NAMALWA (cell line): ENCODE measurements at regions not wholly inside any gene's neighbourhood (a gene's known extent, or its start where the extent isn't known, plus 50 kb on each side); places are given as distances from the start of the nearest gene placed in this dataset.

Experiments
- DNase-seq: peaks from one replicate; pipeline ENCODE4 v3.0.0-alpha.2; 2015; ENCODE audit warnings: low spot score

DNA sequence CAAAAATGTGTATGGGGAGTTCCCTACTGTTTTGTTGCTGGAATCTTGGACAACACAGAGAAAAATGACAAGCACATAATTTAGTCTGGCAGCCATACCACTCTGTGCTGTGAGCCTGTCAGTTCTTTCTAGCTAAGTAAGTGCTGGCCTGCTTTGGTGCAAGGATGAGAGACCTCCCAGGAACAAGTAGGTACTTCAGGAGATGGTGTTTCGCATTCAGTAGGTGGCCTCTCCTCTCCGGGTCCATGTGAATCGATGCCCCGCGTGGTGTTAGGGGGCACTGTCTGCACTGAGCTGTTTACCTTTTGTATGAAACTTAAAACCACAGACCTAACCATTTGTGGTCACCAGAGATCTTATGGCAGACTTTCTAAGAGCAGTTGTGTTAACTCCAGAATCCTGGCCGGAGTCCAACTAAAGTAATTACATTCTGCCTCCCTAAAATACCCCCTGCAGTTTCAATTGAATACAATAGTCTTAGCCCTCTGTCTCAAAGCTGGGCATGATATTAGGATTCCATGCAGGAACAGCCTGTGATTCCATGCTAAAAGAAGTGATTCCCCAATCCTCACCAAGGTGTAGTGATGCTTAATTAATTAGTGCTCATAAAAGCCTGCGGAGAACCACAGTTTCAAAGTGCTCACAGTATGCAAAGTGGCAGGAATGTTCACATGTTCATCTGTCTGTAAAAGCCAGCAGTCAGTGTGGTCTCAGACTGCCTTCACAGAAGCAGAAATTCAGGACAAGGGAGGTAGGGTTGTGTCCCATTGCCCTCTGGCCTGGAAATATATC, 64.2 kb downstream of the LLPH start:
- DNase-seq: peak; percentile 54

DNA sequence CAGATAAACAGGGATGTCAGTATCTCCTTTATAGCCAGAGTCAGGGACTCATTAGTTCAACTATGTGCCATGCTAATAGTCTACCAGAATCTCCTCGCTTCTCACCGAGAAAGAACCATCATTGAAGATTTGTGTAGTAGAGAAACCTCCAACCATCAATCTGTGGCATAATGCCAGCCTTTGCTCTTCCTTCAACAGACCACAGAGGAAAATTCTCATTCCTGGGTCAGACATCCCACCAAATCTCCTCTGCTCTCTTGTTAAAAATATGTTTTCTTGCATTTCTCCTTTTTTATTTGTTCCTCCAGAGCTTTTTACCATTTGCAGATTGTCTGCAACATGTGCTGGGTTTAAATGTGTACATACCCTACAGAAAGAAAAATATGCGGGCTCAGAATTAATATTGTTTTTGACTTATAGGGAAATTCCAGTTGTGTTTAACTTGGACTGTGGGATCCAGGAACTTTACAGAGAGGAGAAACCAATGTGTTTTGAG, 64.9 kb downstream of the LLPH start:
- no peak for DNase-seq

DNA sequence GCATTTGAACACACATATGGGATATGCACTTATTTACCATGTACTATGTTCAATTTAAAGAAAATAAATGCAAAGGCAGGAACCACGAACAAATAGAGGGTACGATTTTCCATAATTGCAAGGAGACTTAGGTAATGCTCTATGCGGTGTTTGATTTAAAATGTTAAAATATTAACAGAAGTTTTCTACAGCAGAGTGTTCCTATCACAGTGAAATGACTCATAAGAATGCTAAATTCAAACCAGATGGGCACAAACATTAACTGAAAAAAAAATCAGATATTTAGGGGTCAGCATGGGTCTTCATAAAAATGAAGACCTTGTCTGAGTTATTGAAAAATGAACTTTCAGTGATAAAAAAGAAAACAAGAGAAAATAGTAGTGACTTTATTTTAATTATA, 65.4 kb downstream of the LLPH start:
- no peak for DNase-seq

DNA sequence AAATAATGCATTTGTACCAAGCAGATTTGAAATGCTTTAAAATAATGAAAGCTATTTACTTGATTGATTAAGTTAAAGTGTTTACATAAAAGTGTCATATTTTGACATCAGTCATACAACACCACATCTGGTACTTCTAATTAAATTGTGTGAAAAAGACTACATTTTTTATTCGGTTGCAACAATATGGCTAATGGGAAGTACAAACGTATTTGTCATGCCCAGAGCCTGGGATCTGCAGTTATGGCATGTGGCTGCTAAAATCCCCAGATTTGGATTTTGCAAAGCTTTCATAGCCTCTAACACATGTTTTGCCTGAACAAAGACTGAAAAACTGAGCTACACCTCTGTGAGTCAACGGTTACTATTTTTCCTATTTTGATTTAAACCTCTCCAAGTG, 66.6 kb downstream of the LLPH start:
- no peak for DNase-seq

GRCh38 chr12:66062290-66062625, 68.3 kb downstream of the LLPH start:
- no peak for DNase-seq

- no peak for DNase-seq
These were observed 68.8 kb downstream of the LLPH start for GRCh38 chr12:66061557-66062289.

GRCh38 chr12:66061076-66061475, 69.5 kb downstream of the LLPH start:
- DNase-seq: no peak

DNA sequence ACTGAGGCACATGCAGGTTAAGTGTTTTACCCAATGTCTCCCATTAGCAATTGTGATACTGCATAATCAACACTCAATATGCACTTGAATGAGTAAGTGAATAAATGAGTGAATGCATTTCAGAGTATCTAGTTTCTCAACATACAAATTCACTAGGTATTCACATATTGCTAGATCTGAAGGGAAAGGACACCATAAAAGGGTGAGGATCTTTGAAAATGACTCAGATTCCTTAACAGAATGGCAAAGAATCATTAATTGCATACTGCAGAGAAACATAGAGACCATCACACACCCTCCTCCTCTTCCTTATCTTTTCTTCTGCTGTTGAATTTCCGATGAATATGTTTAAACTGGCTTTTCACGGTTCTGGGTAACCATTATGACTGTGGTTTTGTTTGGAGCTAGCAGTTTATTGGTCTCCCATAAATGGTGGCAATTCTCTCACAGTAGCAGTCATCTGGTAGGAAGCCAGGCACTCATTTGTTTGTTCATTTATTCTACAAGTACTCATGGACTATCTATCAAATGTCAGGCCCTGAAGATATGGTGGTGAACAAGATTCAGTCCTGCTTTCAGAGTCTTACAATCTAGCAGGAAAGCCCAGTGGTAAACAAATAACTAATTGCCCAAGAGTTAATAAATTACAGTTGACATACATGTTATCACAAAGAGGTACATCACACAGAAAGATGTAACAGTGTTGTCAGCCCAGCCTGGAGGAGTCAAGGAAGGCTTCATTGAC, 70.2 kb downstream of the LLPH start:
- DNase-seq: no peak

DNA sequence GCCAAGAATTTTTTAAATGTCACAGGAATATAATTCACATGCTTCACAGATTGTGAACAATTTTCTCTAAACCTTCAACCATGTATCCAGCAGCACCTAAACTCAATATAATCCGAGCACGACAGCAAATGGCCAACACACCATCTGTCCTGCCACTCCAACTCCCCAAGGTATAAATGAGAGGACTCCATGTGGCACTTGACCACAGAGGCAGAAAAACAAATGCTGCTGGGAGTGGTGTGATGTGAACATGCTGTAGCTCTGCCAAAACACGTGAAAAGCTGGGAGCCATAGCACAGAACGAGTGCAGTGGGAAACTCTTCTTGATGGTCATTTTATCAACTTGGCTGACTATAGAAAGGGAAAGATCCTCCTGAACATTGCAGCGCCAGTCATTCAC, 70.9 kb downstream of the LLPH start:
- DNase-seq: no peak

DNA sequence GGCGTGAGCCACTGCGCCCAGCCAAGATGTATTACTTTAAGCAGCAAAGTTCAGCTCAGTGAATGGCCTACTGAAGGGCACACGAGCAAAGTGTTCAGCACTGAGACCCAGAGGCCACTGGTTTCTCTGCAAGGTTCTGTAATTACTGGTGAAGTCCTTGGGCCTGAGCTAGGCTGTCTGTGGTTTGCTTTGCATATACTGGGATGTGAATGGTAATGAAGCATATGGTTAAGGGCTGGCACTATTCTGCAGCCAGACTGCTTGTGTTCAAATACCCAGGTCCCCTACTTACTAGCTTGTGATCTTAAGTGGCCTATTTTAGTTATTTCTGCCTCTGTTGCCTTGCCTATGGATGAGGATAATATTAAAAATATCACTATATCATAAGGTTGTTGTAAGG, 72.0 kb downstream of the LLPH start:
- DNase-seq: no peak

- DNase-seq: peak; percentile 5
These were observed 74.7 kb downstream of the LLPH start for GRCh38 chr12:66055837-66056319.

GRCh38 chr12:66052988-66053615, 77.4 kb downstream of the LLPH start:
- no peak for DNase-seq

- no peak for DNase-seq
These were observed 79.2 kb downstream of the LLPH start for GRCh38 chr12:66051361-66051760.

GRCh38 chr12:66050610-66051009, 79.9 kb downstream of the LLPH start:
- no peak for DNase-seq

GRCh38 chr12:66050283-66050576, 80.3 kb downstream of the LLPH start:
- no peak for DNase-seq

- DNase-seq: no peak
These were observed 80.8 kb downstream of the LLPH start for GRCh38 chr12:66049538-66050282.

DNA sequence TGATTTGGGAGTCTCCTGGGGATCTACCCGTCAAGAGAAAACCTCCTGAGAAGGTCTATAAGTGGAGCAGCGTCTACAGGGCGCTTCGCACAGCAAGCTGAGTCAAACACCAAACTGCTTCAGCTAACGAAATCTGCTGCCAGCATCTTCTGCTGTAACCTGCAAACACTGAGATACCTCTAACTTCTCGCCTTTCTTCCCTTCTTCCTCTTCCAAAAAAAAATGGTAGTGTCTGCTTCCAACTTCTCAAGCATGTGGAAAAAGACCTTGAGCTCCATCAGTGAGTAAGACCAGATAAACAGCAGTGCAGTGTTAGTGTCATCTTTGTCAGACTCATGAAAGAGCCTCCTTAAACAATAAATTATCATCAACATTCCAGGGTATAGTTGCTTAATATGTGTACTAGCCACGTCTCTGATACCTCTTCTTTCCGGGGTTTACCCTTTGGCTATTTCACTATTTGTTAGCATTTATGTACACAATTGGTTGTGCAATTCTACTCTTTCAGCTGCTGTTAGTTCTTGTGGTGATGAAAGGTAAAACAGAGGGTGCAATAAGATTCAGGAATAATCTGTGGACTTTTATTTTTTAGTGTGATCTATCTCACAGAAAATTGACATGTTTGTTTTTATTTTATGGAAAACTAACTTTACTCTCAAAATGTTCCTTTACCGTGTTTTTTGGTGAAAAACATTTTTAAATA, 81.6 kb downstream of the LLPH start:
- DNase-seq: no peak

- no peak for DNase-seq
These were observed 82.2 kb downstream of the LLPH start for GRCh38 chr12:66048218-66048834.

- DNase-seq: no peak
These were observed 83.0 kb downstream of the LLPH start for GRCh38 chr12:66047411-66048021.

DNA sequence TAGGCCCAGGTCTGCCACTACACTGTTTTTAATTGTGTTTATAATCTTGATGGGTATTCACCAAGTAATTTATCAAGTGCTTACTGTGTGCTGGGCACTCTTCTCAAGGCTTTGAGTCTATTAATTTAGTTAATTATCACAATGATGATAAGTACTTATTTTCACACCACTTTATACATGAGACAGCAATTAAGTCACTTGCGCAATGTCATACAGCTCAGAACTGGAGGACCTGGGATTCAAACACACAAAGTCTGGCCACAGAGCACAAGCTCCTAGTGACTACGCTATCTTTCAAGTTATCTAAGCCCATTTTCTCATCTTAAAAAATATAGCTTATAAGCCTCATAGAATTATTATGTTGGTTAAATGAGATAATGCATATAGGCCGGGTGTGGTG, 85.0 kb downstream of the LLPH start:
- DNase-seq: no peak
